Limb (tissue), 2 donors: ENCODE measurements at regions not wholly inside any gene's neighbourhood (a gene's known extent, or its start where the extent isn't known, plus 50 kb on each side); places are given as distances from the start of the nearest gene placed in this dataset.
A peak's percentile ranks its signal among the peaks of the same experiment; 100 is the strongest.

Source experiments
- DNase-seq, 2 donors: peaks; one replicate each; pipeline ENCODE4 v3.0.0-alpha.2; 2016; ENCODE audit errors: extremely low spot score in 2 of 2

GRCh38 chr9:11708899-11709298 is 984.3 kb upstream of the TYRP1 start:
- DNase-seq = no peak

DNA sequence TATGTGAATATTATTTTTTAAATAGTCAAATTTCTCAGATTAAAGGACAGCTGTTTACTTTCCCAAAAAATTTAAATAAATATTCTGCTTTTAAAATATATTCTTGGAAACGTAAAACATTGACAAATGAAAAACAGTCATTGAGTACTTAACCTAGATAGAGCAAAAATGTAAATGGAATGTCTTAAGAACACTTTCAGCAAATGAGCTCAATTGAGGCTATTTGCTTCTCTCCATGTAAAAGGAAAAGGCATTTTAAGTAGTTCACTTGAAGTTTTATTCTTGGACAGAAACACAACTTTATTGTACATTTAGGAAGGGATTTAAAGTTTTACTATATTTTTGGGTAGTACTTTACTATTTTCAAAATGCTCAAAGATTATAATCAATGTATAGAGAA is 983.6 kb upstream of the TYRP1 start:
- no peak for DNase-seq

DNA sequence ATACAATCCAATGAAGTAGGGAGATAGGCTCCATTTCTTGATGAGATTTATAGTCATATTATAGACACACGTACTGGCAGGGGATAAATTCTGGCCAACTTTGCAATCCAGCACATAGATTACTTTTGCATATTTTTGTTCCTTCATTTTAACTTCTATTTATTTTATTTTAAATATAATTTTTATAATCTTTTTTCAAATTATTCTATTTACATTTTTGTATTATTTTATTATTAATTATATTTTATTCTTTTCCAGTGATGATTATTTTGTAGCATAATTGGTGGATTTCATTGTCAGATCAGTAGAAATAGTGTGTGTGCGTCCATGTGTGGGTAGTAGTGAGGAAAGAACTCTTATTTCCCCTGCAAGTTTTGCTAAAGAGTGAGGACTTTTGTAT is 980.1 kb upstream of the TYRP1 start:
- no peak for DNase-seq

- no peak for DNase-seq
Measured at GRCh38 chr9:11722957-11723356, 970.2 kb upstream of the TYRP1 start.

DNA sequence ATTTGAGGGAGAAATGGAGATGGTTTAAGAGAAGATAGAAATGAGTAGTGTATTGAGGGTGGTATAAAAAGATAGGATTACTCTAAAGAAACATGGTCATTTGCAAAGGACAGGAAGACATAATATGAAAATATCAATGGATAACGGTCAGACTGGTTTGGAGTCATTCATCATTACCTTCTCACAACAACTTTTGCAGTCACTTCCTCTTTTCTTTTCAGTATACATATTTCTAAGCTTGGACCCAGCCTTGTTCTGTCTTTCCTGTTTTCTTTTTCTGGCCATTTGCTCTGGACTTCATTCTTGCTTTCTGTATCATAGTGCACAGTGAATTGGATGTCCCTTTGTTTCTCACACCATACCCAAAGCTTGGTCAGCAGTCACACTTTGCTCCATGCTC is 966.5 kb upstream of the TYRP1 start:
- no peak for DNase-seq

DNA sequence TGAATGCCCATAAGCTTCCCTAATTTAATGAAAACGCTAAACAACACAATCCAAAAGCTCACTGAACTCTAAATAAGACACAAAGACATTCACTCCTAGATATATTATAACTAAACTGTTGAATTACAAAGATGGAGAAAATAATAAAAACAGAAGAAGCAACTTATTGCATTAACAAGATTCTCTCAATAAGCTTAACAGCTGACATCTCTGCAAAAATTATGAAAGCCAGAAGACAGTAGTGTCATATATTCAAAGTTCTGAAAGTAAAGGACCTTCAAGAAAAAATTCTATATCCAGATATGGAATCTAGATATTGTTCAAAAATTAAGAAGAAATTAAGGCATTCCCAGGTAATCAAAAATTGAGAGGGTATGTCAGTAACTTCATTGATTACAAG is 957.8 kb upstream of the TYRP1 start:
- no peak for DNase-seq

- no peak for DNase-seq
Measured at GRCh38 chr9:11742471-11742870, 950.7 kb upstream of the TYRP1 start.

DNA sequence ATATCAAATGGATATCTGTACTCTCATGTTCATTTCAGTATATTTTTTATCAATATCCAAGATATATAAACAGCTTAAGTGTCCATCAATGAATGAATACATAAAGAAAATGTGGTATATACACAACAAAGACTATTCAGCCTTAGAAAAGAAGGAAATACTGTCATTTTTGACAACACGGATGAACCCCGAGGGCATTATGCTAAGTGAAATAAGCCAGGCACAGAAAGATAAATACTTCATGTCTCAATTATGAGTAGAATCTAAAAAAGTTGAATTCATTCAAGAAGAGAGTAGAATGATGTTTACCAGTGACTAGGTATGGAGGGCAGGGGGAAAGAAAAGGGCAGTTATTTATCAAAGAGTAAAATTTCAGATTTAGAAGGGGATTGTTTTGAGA is 949.8 kb upstream of the TYRP1 start:
- DNase-seq = no peak

DNA sequence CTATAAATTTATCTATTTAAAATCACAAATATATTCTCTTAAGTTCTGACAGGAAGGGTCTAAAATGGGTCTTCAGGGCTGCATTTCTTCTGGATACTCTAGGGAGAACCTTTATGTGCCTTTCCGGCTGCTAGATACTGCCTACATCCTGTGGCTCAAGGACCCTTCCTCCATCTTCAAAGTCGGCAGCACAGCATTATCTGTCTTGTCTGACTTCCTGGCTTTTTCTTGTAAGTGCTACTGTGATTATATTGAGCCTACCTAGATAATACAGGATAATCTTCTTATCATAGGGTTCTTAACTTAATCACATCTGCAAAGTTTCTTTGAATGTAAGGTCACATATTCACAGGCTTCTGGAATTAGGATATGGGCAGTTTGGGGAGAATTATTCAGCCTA is 943.8 kb upstream of the TYRP1 start:
- no peak for DNase-seq

- no peak for DNase-seq
Measured at GRCh38 chr9:11755951-11756350, 937.2 kb upstream of the TYRP1 start.

GRCh38 chr9:11757408-11757807 is 935.8 kb upstream of the TYRP1 start:
- no peak for DNase-seq

GRCh38 chr9:11758016-11758415 is 935.2 kb upstream of the TYRP1 start:
- DNase-seq = peak in 1 of 2 donors; percentile 19

- no peak for DNase-seq
Measured at GRCh38 chr9:11779971-11780370, 913.2 kb upstream of the TYRP1 start.

DNA sequence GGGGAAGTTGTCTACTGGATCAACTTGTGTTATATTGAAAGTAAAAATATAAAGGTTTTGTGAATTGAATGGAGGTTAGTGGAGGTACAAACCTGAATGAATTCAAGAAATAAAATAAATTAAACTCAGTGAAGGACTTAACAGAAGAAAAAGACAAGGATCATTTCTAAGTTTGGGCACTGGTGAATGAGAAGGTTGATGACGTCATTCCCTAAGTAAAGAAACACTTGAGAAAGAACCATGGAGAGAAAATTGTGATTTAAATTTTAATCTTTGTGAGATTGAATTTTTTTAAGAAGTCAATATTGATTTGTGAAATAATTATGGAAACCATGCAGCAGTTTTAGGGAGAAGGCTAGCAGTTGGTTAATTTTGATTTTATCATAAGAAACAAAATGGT is 900.3 kb upstream of the TYRP1 start:
- no peak for DNase-seq

DNA sequence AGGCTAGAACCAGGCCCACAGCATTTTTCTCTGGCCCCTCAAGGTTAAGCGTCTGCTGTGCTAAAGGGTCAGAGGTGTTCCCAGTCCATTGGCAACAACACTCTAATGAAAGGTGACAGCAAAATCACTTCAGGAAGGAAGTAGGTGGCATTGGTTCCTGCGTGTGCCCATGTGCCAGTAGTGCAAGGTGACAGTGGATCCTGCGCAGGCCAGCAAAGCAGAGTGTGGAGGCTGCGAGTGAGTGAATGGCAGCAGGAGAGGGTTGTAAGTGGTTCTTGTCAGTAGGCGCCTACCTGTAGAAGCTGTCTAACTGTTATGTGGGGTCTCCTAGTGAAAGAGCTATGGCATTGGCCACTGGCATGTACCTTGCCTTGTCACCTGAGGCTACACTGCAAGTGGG is 898.2 kb upstream of the TYRP1 start:
- DNase-seq = no peak

DNA sequence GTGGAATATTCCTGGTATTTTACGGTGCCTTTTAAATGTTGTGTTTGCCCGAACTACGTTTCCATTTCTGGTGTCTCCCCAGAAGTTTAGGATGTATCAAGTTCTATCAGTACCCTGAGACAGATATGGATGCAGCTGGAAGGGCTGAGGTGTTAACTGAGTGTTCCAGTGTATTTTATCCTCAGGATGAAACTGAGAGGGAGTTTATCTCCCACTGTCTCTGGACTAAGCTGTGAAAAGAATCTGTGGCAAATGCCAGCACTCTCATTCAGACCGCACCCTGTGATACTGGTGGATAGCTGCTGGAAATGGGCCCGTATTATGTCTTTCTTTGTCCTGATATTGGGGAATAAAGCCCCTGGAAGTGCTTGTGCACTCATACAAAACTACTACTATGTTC is 887.2 kb upstream of the TYRP1 start:
- no peak for DNase-seq

DNA sequence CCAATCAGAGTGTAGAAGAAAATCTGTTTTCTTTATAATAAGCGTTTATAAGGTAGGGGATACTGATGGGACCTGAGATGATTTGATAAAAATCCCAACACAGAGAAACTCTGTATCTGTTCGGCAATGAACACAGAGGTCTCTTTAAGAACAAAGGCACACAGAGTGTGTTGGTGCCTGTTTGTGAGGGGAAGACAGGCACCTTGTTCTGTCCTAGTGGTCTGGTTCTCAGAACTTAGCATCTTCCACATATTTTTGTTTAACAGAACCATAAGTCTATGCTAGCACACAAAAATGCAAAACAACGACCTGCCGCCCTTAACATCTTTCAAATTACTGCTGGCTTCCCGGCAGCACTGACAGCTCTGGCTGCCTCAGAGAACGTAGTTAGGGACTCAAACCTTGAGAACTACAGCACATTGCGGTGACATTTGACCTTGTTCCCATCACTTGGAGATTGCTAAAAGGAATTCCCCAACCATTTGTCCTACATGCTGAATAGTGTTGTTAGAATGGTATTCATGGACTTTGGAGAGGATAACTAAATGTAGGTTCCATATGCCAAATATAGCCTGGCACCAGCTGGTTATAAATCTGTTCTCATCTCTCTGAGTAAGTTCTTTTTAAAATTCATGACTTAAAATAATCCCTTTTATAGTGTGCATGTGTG is 871.7 kb upstream of the TYRP1 start:
- DNase-seq = no peak

GRCh38 chr9:11828201-11828600 is 865.0 kb upstream of the TYRP1 start:
- no peak for DNase-seq

DNA sequence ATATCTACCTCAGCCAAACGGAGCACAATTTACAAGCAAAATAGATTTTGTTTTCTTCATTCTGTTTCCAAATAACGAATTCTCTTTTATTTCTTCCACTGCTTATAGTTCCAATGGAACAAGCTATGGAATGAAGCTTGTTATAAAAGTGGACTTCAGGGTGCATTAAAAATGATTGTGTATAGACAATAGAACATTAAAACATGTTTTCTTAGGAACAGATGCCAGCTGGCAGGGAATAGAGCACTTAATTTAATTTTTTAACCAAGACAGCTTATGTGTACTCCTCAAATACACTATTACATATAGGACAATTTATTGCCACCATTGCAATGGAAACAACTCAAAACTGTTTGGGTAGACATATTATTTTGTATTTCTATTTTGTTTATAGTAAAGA is 860.1 kb upstream of the TYRP1 start:
- no peak for DNase-seq

DNA sequence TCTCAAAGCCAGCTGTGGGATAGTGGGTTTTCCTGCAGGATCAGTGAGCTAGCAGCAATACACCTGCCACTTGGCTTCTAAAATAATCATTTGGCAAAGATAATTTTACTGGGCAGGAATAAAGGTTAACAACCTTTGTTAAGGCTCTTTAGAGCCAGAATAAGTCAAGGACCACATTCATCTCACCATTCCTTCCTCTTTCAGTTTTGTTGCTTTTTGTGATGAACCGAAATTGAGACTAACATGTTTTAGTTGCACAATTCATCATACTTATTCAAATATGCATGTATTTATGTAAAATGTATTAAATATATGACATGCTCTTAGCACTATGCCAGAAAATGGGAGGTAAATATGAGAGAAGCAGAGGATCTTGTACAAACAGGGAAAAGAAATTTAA is 824.4 kb upstream of the TYRP1 start:
- no peak for DNase-seq

DNA sequence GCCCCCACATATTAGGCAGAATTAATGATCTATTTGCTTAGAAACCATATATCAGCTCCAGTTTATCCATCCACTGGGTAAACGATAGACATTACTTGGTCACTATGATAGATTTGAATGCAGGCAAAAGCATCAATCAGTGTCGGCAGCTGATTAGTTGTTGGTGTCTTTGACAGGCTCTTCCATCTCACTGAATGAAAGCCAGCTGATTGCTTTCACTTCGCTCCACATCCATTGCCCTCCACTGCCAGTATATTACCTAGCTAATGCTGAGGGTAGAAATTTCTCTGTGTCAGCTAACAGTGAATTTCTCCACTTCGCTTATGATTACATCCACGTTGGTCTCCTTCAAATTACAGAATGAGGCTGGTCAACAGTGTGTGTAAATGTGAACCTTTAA is 821.3 kb upstream of the TYRP1 start:
- DNase-seq = no peak

GRCh38 chr9:11872471-11872870 is 820.7 kb upstream of the TYRP1 start:
- no peak for DNase-seq

- no peak for DNase-seq
Measured at GRCh38 chr9:11874414-11874813, 818.8 kb upstream of the TYRP1 start.

DNA sequence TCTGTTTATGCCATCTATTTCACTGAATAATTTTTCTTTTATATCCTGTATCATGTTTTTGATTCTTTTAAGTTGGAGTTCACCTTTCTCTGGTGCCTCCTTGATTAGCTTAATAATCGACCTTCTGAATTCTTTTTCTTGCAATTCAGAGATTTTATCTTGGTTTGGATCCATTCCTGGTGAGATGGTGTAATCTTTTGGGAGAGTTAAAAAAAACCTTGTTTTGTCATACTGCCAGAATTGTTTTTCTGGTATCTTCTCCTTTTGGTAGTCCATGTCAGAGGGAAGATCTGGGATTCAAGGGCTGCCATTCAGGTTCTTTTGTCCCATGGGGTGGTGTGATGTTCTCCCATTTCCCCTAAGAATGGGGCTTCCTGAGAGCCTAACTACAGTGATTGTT is 800.8 kb upstream of the TYRP1 start:
- DNase-seq = no peak
